Erythroblast (primary cell): ENCODE measurements at regions not wholly inside any gene's neighbourhood (a gene's known extent, or its start where the extent isn't known, plus 50 kb on each side); places are given as distances from the start of the nearest gene placed in this dataset.

Experiments used
- GATA1 ChIP-seq: IDR thresholded peaks from 2 replicates; pipeline ENCODE4 v1.6.1; 2011; ENCODE audit warnings: low read depth, mild to moderate bottlenecking, control low read depth, low read length, moderate library complexity
- POLR2A ChIP-seq: IDR thresholded peaks from 2 replicates; pipeline ENCODE4 v1.6.1; 2011; ENCODE audit warnings: mild to moderate bottlenecking, low read length

DNA sequence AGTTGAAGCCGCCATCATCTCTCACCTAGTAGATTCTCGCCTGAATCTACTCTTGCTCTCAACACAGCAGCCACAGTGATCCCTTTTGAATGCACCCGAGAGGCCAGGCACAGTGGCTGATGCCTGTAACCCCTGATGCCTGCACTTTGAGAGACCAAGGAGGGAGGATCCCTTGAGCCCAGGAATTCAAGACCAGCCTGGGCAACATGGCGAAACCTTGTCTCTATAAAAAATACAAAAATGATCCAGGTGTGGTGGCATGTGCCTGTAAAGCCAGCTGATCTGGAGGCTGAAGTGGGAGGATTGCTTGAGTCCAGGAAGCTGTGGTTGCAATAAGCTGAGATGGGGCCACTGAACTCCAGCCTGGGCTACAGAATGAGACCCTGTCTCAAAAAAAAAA is 60.3 kb upstream of the EML4 start:
- TF ChIP-seq POLR2A (no peak), GATA1 (no peak)
